Fibroblast of the aortic adventitia (primary cell): ENCODE measurements at regions not wholly inside any gene's neighbourhood (a gene's known extent, or its start where the extent isn't known, plus 50 kb on each side); places are given as distances from the start of the nearest gene placed in this dataset.

ENCODE experiments used
- DNase-seq: peaks from one replicate; pipeline ENCODE4 v3.0.0-alpha.2; 2010; ENCODE audit warnings: low read depth
- H3K4me3 ChIP-seq: 2 replicates; pipeline ENCODE4 v1.5.1; 2011; ENCODE audit warnings: low read depth, mild to moderate bottlenecking, control low read depth, low read length, moderate library complexity
- TF ChIP-seq, protein P1 (sequence below): IDR thresholded peaks from 2 replicates; pipeline ENCODE4 v1.5.1; 2011; ENCODE audit warnings: mild to moderate bottlenecking, low read length, control low read depth, inconsistent platforms; ENCODE audit not compliant: insufficient read depth

DNA sequence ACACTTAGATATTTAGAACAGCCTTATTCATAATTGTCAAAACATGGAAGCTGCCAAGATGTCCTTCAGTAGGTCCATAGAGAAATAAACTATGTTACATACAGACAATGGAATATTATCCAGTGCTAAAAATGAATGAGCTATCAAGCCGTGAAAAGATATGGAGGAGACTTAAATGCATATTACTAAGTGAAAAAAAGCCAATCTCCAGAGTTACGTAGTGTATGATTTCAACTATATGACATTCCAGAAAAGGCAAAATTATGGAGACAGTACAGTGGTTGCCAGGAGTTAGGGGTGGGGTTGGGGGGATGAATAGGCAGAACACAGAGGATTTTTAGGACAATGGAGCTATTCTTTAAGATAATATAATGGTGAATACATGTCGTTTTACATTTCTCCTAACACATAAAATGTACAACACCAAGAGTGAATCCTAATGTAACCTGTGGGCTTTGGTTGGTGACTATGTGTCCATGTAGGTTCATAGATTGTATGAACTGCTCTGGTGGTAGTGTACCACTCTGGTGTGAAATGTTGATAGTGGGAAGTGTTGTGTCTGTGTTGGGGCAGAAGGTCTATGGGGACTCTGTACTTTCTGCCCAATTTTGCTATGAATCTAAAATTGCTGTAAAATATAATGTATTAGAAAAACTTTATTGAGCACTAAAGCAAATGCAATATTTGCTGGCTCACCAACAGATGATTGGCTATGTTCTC, 122.6 kb downstream of the USP22 start:
- DNase-seq: peak; percentile 82
- no peak overlapping the region for H3K4me3 ChIP-seq
- TF ChIP-seq, protein P1, sequence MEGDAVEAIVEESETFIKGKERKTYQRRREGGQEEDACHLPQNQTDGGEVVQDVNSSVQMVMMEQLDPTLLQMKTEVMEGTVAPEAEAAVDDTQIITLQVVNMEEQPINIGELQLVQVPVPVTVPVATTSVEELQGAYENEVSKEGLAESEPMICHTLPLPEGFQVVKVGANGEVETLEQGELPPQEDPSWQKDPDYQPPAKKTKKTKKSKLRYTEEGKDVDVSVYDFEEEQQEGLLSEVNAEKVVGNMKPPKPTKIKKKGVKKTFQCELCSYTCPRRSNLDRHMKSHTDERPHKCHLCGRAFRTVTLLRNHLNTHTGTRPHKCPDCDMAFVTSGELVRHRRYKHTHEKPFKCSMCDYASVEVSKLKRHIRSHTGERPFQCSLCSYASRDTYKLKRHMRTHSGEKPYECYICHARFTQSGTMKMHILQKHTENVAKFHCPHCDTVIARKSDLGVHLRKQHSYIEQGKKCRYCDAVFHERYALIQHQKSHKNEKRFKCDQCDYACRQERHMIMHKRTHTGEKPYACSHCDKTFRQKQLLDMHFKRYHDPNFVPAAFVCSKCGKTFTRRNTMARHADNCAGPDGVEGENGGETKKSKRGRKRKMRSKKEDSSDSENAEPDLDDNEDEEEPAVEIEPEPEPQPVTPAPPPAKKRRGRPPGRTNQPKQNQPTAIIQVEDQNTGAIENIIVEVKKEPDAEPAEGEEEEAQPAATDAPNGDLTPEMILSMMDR: no peak

DNA sequence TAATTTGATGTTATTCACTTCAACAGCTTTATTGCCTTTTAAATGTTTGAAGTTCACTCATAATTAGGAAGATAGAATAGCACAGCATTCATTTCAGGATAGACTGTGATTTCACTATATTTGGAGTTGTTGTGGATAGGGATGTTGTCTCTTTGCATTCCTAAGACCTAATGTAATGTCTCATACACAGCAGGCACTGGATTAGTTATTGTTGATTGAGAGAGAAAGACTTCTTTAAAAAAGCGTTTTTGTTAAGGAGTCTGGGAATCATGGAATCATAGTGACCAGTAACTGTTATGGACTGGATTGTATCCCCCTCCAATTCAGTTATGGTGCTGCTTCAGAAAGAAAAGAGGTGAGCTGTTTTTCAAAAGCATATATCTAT, 122.0 kb downstream of the USP22 start:
- peak; percentile 40 for DNase-seq
- TF ChIP-seq, protein P1: no peak
- H3K4me3 ChIP-seq: no peak overlapping the region

DNA sequence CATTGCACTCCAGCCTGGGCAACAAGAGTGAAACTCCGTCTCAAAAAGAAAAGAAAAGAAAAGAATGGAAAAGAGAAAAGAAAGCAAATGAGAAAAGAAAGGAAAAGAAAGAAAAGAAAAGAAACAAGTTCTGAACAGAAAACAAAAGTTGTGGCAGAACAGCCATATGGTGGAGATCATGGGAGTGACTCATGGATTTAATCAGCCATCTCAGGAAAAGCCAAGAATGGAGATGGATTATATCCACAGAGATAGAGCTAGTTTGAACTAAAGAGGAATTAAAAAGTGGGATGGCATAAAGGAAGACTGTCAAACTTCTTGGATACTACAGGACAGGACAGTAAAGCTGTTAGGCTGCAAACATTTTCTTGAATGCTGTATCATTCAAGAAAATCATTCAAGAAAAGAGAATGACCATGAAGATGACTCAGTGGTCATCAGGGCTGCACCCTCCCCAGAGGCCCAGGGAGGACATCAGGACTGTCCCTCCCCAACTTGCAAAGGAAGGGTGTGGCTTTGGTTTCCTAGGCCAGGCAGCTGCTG, 120.6 kb downstream of the USP22 start:
- TF ChIP-seq, protein P1: no peak
- no peak overlapping the region for H3K4me3 ChIP-seq
- peak; percentile 75 for DNase-seq

DNA sequence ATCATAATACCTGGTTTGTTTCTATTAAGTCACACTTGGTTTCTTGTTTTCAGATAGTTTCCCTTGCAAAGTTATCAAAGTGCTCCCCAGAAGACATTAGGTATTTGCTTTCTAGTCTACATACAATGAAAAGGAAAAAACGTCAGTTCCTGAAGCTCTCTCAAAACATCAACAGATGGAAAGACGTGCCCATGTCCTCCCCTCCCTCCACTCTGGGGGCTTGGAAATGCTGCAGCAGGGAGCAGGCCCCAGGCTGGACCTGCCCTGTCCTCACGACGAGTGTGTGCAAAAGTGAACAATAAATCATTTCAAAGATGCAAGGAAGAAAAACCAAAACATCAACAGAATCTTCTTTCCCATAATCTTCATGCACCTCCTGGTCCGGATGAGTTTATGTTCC, 118.5 kb downstream of the USP22 start:
- H3K4me3 ChIP-seq: no peak overlapping the region
- no peak for DNase-seq
- TF ChIP-seq, protein P1: no peak

DNA sequence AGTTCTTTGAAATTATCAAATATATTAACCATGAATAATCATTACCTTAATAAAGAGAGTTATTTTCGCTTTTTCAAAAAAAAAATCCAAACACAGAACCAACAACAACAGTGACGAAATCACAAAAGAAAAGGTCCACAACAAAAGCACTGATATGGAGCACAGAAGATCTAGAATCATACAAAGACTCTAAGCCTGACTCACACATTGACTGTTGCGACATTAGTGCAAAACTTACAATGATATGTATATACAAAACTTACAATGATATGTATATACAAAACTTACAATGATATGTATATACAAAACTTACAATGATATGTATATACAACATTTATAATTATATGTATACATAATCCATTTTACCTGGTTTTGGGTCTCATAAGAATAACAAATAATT, 117.7 kb downstream of the USP22 start:
- peak; percentile 48 for DNase-seq
- TF ChIP-seq, protein P1: no peak

DNA sequence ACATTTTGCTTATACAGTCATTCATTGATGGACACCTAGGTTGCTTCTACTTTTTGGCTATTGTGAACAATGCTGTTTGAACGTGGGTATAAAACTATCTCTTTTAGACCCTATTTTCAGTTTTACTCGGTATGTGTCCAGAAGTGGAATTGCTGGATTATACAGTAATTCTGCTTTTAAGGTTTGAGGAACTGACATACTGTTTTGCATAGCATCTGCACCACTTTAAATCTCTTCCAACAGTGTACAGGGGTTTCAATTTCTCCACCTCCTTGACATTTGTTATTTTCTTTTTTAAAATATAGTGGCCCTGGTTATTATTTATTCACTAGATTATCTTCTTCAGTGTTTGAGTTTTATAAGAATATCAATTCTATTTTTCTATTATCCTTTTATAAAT, 116.9 kb downstream of the USP22 start:
- no peak overlapping the region for H3K4me3 ChIP-seq
- TF ChIP-seq, protein P1: no peak
- DNase-seq: no peak

More for the DNA sequence above, 117.7 kb downstream of the USP22 start:
- no peak overlapping the region for H3K4me3 ChIP-seq
